ENCODE measurements at regions not wholly inside any gene's neighbourhood (a gene's known extent, or its start where the extent isn't known, plus 50 kb on each side); places are given as distances from the start of the nearest gene placed in this dataset.

- TF ChIP-seq POLR2A (IDR thresholded peaks at IDR 0.05; ENCODE audit: borderline replicate concordance, extremely low read depth, insufficient read depth, insufficient read length), result no peak
- no peak for TF ChIP-seq RAD21 (IDR thresholded peaks at IDR 0.05; ENCODE audit: low read depth)
- TF ChIP-seq CTCF (IDR thresholded peaks at IDR 0.05 in 2 of 3, conservative IDR thresholded peaks at IDR 0.05 in 1 of 3; ENCODE audit: borderline replicate concordance in 1 of 3, insufficient read depth in 1 of 3, low read depth in 2 of 3, low read length in 2 of 3), result no peak
- no peak for TF ChIP-seq POLR2AphosphoS5 (IDR thresholded peaks at IDR 0.05; ENCODE audit: low read depth, low read length)
Measured at GRCh38 chr20:6693178-6693807, 74.2 kb upstream of the BMP2 start.

Measured in HCT116 (cell line).